GM12801 (cell line): ENCODE measurements at regions not wholly inside any gene's neighbourhood (a gene's known extent, or its start where the extent isn't known, plus 50 kb on each side); places are given as distances from the start of the nearest gene placed in this dataset.

ENCODE experiments used
- CTCF ChIP-seq: IDR thresholded peaks from one replicate; pipeline ENCODE4 v1.5.1; 2011; ENCODE audit warnings: control low read depth; ENCODE audit not compliant: insufficient read length; ENCODE audit errors: extremely low read depth

GRCh38 chr3:182366746-182367145, 426.6 kb upstream of the ATP11B start:
- TF ChIP-seq CTCF: no peak

GRCh38 chr3:182369861-182370260, 423.4 kb upstream of the ATP11B start:
- no peak for TF ChIP-seq CTCF

GRCh38 chr3:182370949-182371348, 422.4 kb upstream of the ATP11B start:
- TF ChIP-seq CTCF: no peak

GRCh38 chr3:182375916-182376315, 417.4 kb upstream of the ATP11B start:
- TF ChIP-seq CTCF: no peak

- TF ChIP-seq CTCF: no peak
Measured at GRCh38 chr3:182382112-182382857, 411.0 kb upstream of the ATP11B start.

GRCh38 chr3:182384221-182384620, 409.1 kb upstream of the ATP11B start:
- no peak for TF ChIP-seq CTCF

- TF ChIP-seq CTCF: no peak
Measured at GRCh38 chr3:182385356-182385755, 407.9 kb upstream of the ATP11B start.
